ENCODE measurements at regions not wholly inside any gene's neighbourhood (a gene's known extent, or its start where the extent isn't known, plus 50 kb on each side); places are given as distances from the start of the nearest gene placed in this dataset.

- no peak for DNase-seq
These were observed 593.0 kb upstream of the ATP2B1 start for GRCh38 chr12:90301561-90302133.

- DNase-seq = no peak
These were observed 592.5 kb upstream of the ATP2B1 start for GRCh38 chr12:90301095-90301494.

- no peak for DNase-seq
These were observed 591.0 kb upstream of the ATP2B1 start for GRCh38 chr12:90299666-90300065.

GRCh38 chr12:90299121-90299520 is 590.5 kb upstream of the ATP2B1 start:
- DNase-seq = peak in 1 of 2 experiments; percentile 21

GRCh38 chr12:90298289-90298948 is 589.8 kb upstream of the ATP2B1 start:
- DNase-seq = no peak

- no peak for DNase-seq
These were observed 587.2 kb upstream of the ATP2B1 start for GRCh38 chr12:90295858-90296257.

- no peak for DNase-seq
These were observed 583.5 kb upstream of the ATP2B1 start for GRCh38 chr12:90292183-90292582.

GRCh38 chr12:90290980-90291975 is 582.6 kb upstream of the ATP2B1 start:
- DNase-seq = no peak

- DNase-seq = no peak
These were observed 578.9 kb upstream of the ATP2B1 start for GRCh38 chr12:90287585-90287984.

- no peak for DNase-seq
These were observed 572.7 kb upstream of the ATP2B1 start for GRCh38 chr12:90281154-90281868.

- DNase-seq = no peak
These were observed 572.0 kb upstream of the ATP2B1 start for GRCh38 chr12:90280564-90281058.

GRCh38 chr12:90280033-90280432 is 571.4 kb upstream of the ATP2B1 start:
- DNase-seq = no peak

- no peak for DNase-seq
These were observed 566.5 kb upstream of the ATP2B1 start for GRCh38 chr12:90275088-90275487.

GRCh38 chr12:90274407-90274806 is 565.8 kb upstream of the ATP2B1 start:
- no peak for DNase-seq

- no peak for DNase-seq
These were observed 559.9 kb upstream of the ATP2B1 start for GRCh38 chr12:90268574-90268973.

- no peak for DNase-seq
These were observed 553.6 kb upstream of the ATP2B1 start for GRCh38 chr12:90262251-90262650.

GRCh38 chr12:90261283-90261682 is 552.6 kb upstream of the ATP2B1 start:
- no peak for DNase-seq

GRCh38 chr12:90260136-90260535 is 551.5 kb upstream of the ATP2B1 start:
- no peak for DNase-seq

GRCh38 chr12:90257927-90258624 is 549.4 kb upstream of the ATP2B1 start:
- no peak for DNase-seq

- no peak for DNase-seq
These were observed 546.2 kb upstream of the ATP2B1 start for GRCh38 chr12:90254796-90255195.

- DNase-seq = peak; percentile 95 to 97
These were observed 545.1 kb upstream of the ATP2B1 start for GRCh38 chr12:90253674-90254181.

- DNase-seq = peak in 1 of 2 experiments; percentile 14
These were observed 544.5 kb upstream of the ATP2B1 start for GRCh38 chr12:90253136-90253535.

All from AML-193 (cell line).